H9 (cell line): ENCODE measurements at regions not wholly inside any gene's neighbourhood (a gene's known extent, or its start where the extent isn't known, plus 50 kb on each side); places are given as distances from the start of the nearest gene placed in this dataset.

Experiments
- DNase-seq: peaks from one replicate; pipeline ENCODE4 v3.0.0-alpha.2; 2017
- H2AFZ ChIP-seq: one replicate; pipeline ENCODE4 v1.6.1; 2013; ENCODE audit warnings: mild to moderate bottlenecking, low read length, control low read depth, moderate library complexity
- H2AK5ac ChIP-seq: 2 replicates; pipeline ENCODE4 v1.6.1; 2013; ENCODE audit warnings: low read length, control low read depth, mixed read lengths; ENCODE audit not compliant: insufficient read length
- H2BK120ac ChIP-seq: one replicate; pipeline ENCODE4 v1.6.1; 2013; ENCODE audit warnings: low read depth, mild to moderate bottlenecking, low read length, control low read depth, inconsistent platforms; ENCODE audit not compliant: poor library complexity, severe bottlenecking
- H2BK12ac ChIP-seq: 2 replicates; pipeline ENCODE4 v1.6.1; 2013; ENCODE audit warnings: low read length, control low read depth, mixed read lengths, low read depth; ENCODE audit not compliant: insufficient read length
- H2BK15ac ChIP-seq: 2 replicates; pipeline ENCODE4 v1.6.1; 2013; ENCODE audit warnings: low read depth, low read length, control low read depth
- H2BK20ac ChIP-seq: one replicate; pipeline ENCODE4 v1.6.1; 2013; ENCODE audit warnings: low read depth, mild to moderate bottlenecking, low read length, control low read depth, inconsistent platforms; ENCODE audit not compliant: poor library complexity, severe bottlenecking
- H2BK5ac ChIP-seq: 2 replicates; pipeline ENCODE4 v1.6.1; 2013; ENCODE audit warnings: low read length, control low read depth, mixed read lengths; ENCODE audit not compliant: insufficient read length
- H3K14ac ChIP-seq: 2 replicates; pipeline ENCODE4 v1.6.1; 2013; ENCODE audit warnings: low read length, control low read depth; ENCODE audit not compliant: insufficient read depth
- H3K18ac ChIP-seq: 2 replicates; pipeline ENCODE4 v1.6.1; 2013; ENCODE audit warnings: low read depth, mild to moderate bottlenecking, mixed read lengths, low read length, control low read depth; ENCODE audit not compliant: insufficient read length
- H3K23ac ChIP-seq: 2 replicates; pipeline ENCODE4 v1.6.1; 2013; ENCODE audit warnings: low read length, control low read depth, mixed read lengths, low read depth; ENCODE audit not compliant: insufficient read length
- H3K23me2 ChIP-seq: 2 replicates; pipeline ENCODE4 v1.6.1; 2013; ENCODE audit warnings: low read depth, mild to moderate bottlenecking, mixed read lengths, low read length, control low read depth; ENCODE audit not compliant: insufficient read length, poor library complexity, severe bottlenecking
- H3K27ac ChIP-seq: 2 replicates; pipeline ENCODE4 v1.5.1; 2013; ENCODE audit warnings: low read length, control low read depth, mixed read lengths, low read depth; ENCODE audit not compliant: insufficient read length
- H3K27me3 ChIP-seq: 2 replicates; pipeline ENCODE4 v1.6.1; 2013; ENCODE audit warnings: low read length, control low read depth, inconsistent platforms; ENCODE audit not compliant: insufficient read depth
- H3K4ac ChIP-seq: 2 replicates; pipeline ENCODE4 v1.6.1; 2013; ENCODE audit warnings: low read depth, mild to moderate bottlenecking, control low read depth, inconsistent platforms, low read length, moderate library complexity
- H3K4me1 ChIP-seq: 2 replicates; pipeline ENCODE4 v1.6.1; 2013; ENCODE audit warnings: low read length, control low read depth, inconsistent platforms; ENCODE audit not compliant: insufficient read depth
- H3K4me2 ChIP-seq: 2 replicates; pipeline ENCODE4 v1.6.1; 2013; ENCODE audit warnings: low read length, control low read depth, mixed read lengths; ENCODE audit not compliant: insufficient read length, insufficient read depth
- H3K56ac ChIP-seq: 2 replicates; pipeline ENCODE4 v1.6.1; 2013; ENCODE audit warnings: low read depth, mild to moderate bottlenecking, mixed read lengths, low read length, control low read depth; ENCODE audit not compliant: insufficient read length
- H3K79me1 ChIP-seq: 2 replicates; pipeline ENCODE4 v1.6.1; 2013; ENCODE audit warnings: low read depth, mild to moderate bottlenecking, moderate library complexity, low read length, control low read depth, inconsistent platforms; ENCODE audit not compliant: insufficient read depth, poor library complexity, severe bottlenecking
- H3K79me2 ChIP-seq: 2 replicates; pipeline ENCODE4 v1.6.1; 2013; ENCODE audit warnings: low read length, control low read depth, inconsistent platforms; ENCODE audit not compliant: insufficient read depth
- H3K9ac ChIP-seq: 2 replicates; pipeline ENCODE4 v1.6.1; 2013; ENCODE audit warnings: low read length, control low read depth, mixed read lengths; ENCODE audit not compliant: insufficient read length; ENCODE audit errors: extremely low read depth
- H3K9me3 ChIP-seq: one replicate; pipeline ENCODE4 v1.6.1; 2013; ENCODE audit warnings: low read depth, low read length, inconsistent platforms; ENCODE audit not compliant: control insufficient read depth
- H3T11ph ChIP-seq: one replicate; pipeline ENCODE4 v1.6.1; 2013; ENCODE audit warnings: mild to moderate bottlenecking, low read length, control low read depth, inconsistent platforms
- H4K20me1 ChIP-seq: one replicate; pipeline ENCODE4 v1.6.1; 2013; ENCODE audit not compliant: control insufficient read depth, insufficient read length, insufficient read depth
- H4K5ac ChIP-seq: 2 replicates; pipeline ENCODE4 v1.6.1; 2013; ENCODE audit warnings: low read depth, mild to moderate bottlenecking, mixed read lengths, low read length, control low read depth; ENCODE audit not compliant: insufficient read length
- H4K8ac ChIP-seq: replicated peaks from 2 replicates; pipeline ENCODE4 v1.6.1; 2013; ENCODE audit warnings: low read length, control low read depth, mixed read lengths, low read depth; ENCODE audit not compliant: insufficient read length
- H4K91ac ChIP-seq: 2 replicates; pipeline ENCODE4 v1.6.1; 2013; ENCODE audit warnings: low read depth, mild to moderate bottlenecking, moderate library complexity, mixed read lengths, low read length, control low read depth; ENCODE audit not compliant: insufficient read length
- H3K27ac Mint-ChIP-seq, 3 experiments: 2 replicates in 2 of 3; 3 replicates in 1 of 3; pipeline ENCODE4 v1.8.0; 2020 to 2021; ENCODE audit warnings: mixed read lengths in 3 of 3, mild to moderate bottlenecking in 1 of 3, moderate library complexity in 1 of 3
- H3K27me3 Mint-ChIP-seq: 2 replicates; pipeline ENCODE4 v1.8.0; 2021; ENCODE audit warnings: low read depth, mild to moderate bottlenecking, moderate library complexity, mixed read lengths
- H3K36me3 Mint-ChIP-seq, 3 experiments: 2 replicates in 2 of 3; 3 replicates in 1 of 3; pipeline ENCODE4 v1.8.0; 2020 to 2021; ENCODE audit warnings: low read depth in 3 of 3, mixed read lengths in 3 of 3; ENCODE audit not compliant: insufficient read depth in 1 of 3
- H3K4me1 Mint-ChIP-seq, 2 experiments: 2 replicates each; pipeline ENCODE4 v1.8.0; 2020; ENCODE audit warnings: mixed read lengths in 2 of 2
- H3K4me3 Mint-ChIP-seq, 2 experiments: 2 replicates in 1 of 2; 3 replicates in 1 of 2; pipeline ENCODE4 v1.8.0; 2020 to 2021; ENCODE audit warnings: mild to moderate bottlenecking in 2 of 2, mixed read lengths in 2 of 2, moderate library complexity in 1 of 2
- H3K9me3 Mint-ChIP-seq, 2 experiments: 2 replicates in 1 of 2; 3 replicates in 1 of 2; pipeline ENCODE4 v1.8.0; 2020; ENCODE audit warnings: mild to moderate bottlenecking in 2 of 2, mixed read lengths in 2 of 2, moderate library complexity in 1 of 2
- WGBS: extraction: QIAGEN DNeasy Blood & Tissue Kit; methylation state at CpG from one replicate; pipeline ENCODE4 v1.1.7; 2013; ENCODE audit warnings: missing lambda C conversion rate, low lambda C conversion rate, mixed read lengths; ENCODE audit not compliant: insufficient read length; ENCODE audit errors: extremely low coverage; 5-methylcytosine and 5-hydroxymethylcytosine counted together
- TF ChIP-seq, protein P1 (sequence below): fragments of 200-600 bp; sonication (generic); conservative IDR thresholded peaks from 3 replicates; pipeline ENCODE4 v1.8.0; 2021; ENCODE audit warnings: antibody characterized with exemption, mild to moderate bottlenecking

DNA sequence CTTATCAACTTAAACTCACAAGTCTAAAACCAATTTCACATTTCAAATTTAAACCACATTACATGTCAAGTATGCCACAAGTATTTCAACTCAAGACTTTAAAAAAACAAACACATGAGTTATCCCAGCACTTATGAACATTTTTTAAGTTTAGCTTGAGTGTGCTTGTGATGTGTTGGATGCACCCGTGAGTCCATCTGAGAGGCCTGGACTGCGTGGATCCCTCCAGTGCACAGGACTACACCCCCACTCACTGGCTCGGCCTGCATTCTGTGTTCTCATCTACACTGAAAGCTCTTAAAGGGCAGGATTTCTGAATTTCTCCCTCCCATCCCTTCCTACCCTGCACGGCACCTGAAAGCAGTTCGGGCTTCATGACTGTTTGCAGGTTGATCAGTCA, 128.8 kb upstream of the CD93 start:
- Histone ChIP-seq H4K8ac (no peak overlapping the region), H3T11ph (no peak overlapping the region), H2BK12ac (no peak overlapping the region), H2BK5ac (no peak overlapping the region), H2AFZ (peak overlapping the region; percentile 8), H3K14ac (no peak overlapping the region), H2BK120ac (no peak overlapping the region), H3K56ac (no peak overlapping the region), H3K23me2 (no peaks in the 10 kb centered on the region), H3K79me2 (no peaks in the 10 kb centered on the region), H3K23ac (no peak overlapping the region), H3K4ac (no peak overlapping the region), H2BK20ac (no peak overlapping the region), H4K20me1 (no peaks in the 10 kb centered on the region), H3K4me2 (no peak overlapping the region), H3K27ac (no peak overlapping the region), H3K18ac (no peak overlapping the region), H4K91ac (no peak overlapping the region), H3K9ac (no peak overlapping the region), H2BK15ac (no peak overlapping the region), H3K27me3 (no peaks in the 10 kb centered on the region), H3K4me1 (no peaks in the 10 kb centered on the region), H3K79me1 (no peaks in the 10 kb centered on the region), H4K5ac (no peak overlapping the region), H3K9me3 (no peaks in the 10 kb centered on the region), H2AK5ac (no peak overlapping the region)
- Mint-ChIP-seq H3K27ac (no peak overlapping the region), H3K4me1 (no peaks in the 10 kb centered on the region), H3K36me3 (no peaks in the 10 kb centered on the region), H3K27me3 (peaks cover 29% of the 10 kb centered on the region), H3K4me3 (no peak overlapping the region), H3K9me3 (0 out of 5 replicates have a peak, but pooled peaks cover 0 to 6% of the 10 kb centered on the region in 2 experiments)
- no peak for DNase-seq
- no CpG with 5 or more reads among the region's 5 CpGs for WGBS
- TF ChIP-seq, protein P1, sequence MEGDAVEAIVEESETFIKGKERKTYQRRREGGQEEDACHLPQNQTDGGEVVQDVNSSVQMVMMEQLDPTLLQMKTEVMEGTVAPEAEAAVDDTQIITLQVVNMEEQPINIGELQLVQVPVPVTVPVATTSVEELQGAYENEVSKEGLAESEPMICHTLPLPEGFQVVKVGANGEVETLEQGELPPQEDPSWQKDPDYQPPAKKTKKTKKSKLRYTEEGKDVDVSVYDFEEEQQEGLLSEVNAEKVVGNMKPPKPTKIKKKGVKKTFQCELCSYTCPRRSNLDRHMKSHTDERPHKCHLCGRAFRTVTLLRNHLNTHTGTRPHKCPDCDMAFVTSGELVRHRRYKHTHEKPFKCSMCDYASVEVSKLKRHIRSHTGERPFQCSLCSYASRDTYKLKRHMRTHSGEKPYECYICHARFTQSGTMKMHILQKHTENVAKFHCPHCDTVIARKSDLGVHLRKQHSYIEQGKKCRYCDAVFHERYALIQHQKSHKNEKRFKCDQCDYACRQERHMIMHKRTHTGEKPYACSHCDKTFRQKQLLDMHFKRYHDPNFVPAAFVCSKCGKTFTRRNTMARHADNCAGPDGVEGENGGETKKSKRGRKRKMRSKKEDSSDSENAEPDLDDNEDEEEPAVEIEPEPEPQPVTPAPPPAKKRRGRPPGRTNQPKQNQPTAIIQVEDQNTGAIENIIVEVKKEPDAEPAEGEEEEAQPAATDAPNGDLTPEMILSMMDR = no peak
